Esophagus squamous epithelium (tissue), 4 donors: ENCODE measurements at regions not wholly inside any gene's neighbourhood (a gene's known extent, or its start where the extent isn't known, plus 50 kb on each side); places are given as distances from the start of the nearest gene placed in this dataset.

Experiments
- POLR2A ChIP-seq, 4 donors: fragments of 450-650 bp; IDR thresholded peaks; one replicate each; pipeline ENCODE4 v1.6.1; 2017; ENCODE audit warnings: antibody characterized with exemption in 4 of 4, mild to moderate bottlenecking in 4 of 4, moderate library complexity in 3 of 4
- TF ChIP-seq, protein P1 (sequence below), 6 experiments: fragments of 450-650 bp in 4 of 6; fragments of 200-600 bp in 2 of 6; sonication (generic) in 2 of 6; IDR thresholded peaks; one replicate each; pipeline ENCODE4 v1.5.1; 2016 to 2019; ENCODE audit warnings: antibody characterized with exemption in 6 of 6, mild to moderate bottlenecking in 4 of 6, moderate library complexity in 4 of 6

DNA sequence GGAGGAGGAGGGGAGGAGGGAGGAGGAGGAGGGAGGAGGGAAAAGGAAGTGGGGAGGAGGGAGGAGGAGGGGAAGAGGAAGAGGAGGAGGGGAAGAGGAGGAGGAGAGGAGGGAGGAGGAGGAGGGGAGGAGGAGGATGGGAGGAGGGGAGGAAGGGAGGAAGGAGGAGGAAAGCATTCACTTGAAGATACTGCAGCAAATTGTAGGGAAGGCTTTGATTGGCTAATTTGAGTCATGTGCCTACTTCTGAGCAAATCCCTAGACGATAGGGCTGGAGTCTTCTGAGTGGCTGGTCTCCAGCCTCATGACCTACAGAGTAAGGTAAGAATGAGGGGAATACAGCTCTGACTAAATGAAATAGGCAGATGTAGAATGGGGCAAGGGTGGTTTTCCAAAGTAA lies 783.2 kb upstream of the RBFOX1 start:
- TF ChIP-seq, protein P1, sequence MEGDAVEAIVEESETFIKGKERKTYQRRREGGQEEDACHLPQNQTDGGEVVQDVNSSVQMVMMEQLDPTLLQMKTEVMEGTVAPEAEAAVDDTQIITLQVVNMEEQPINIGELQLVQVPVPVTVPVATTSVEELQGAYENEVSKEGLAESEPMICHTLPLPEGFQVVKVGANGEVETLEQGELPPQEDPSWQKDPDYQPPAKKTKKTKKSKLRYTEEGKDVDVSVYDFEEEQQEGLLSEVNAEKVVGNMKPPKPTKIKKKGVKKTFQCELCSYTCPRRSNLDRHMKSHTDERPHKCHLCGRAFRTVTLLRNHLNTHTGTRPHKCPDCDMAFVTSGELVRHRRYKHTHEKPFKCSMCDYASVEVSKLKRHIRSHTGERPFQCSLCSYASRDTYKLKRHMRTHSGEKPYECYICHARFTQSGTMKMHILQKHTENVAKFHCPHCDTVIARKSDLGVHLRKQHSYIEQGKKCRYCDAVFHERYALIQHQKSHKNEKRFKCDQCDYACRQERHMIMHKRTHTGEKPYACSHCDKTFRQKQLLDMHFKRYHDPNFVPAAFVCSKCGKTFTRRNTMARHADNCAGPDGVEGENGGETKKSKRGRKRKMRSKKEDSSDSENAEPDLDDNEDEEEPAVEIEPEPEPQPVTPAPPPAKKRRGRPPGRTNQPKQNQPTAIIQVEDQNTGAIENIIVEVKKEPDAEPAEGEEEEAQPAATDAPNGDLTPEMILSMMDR (IDR thresholded peaks at IDR 0.05): no peak
- TF ChIP-seq POLR2A (IDR thresholded peaks at IDR 0.05): no peak
